ENCODE measurements at regions not wholly inside any gene's neighbourhood (a gene's known extent, or its start where the extent isn't known, plus 50 kb on each side); places are given as distances from the start of the nearest gene placed in this dataset.

GRCh38 chr11:10373340-10373739, 68.5 kb downstream of the ADM start:
- no peak overlapping the region for H3K9ac ChIP-seq (ENCODE audit: low read length)
- no peak overlapping the region for H3K27ac ChIP-seq (ENCODE audit: low read depth, low read length, poor library complexity, severe bottlenecking)
- H2AFZ ChIP-seq (ENCODE audit: low read length), result no peak overlapping the region
- no peaks in the 10 kb centered on the region for H3K79me2 ChIP-seq (ENCODE audit: insufficient read depth, low read length)
- no peaks in the 10 kb centered on the region for H3K4me1 ChIP-seq (ENCODE audit: insufficient read depth, low read length, severe bottlenecking)
- no peak for TF ChIP-seq EZH2 (IDR thresholded peaks at IDR 0.05; ENCODE audit: borderline replicate concordance, low read length)
- TF ChIP-seq, protein P1, sequence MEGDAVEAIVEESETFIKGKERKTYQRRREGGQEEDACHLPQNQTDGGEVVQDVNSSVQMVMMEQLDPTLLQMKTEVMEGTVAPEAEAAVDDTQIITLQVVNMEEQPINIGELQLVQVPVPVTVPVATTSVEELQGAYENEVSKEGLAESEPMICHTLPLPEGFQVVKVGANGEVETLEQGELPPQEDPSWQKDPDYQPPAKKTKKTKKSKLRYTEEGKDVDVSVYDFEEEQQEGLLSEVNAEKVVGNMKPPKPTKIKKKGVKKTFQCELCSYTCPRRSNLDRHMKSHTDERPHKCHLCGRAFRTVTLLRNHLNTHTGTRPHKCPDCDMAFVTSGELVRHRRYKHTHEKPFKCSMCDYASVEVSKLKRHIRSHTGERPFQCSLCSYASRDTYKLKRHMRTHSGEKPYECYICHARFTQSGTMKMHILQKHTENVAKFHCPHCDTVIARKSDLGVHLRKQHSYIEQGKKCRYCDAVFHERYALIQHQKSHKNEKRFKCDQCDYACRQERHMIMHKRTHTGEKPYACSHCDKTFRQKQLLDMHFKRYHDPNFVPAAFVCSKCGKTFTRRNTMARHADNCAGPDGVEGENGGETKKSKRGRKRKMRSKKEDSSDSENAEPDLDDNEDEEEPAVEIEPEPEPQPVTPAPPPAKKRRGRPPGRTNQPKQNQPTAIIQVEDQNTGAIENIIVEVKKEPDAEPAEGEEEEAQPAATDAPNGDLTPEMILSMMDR (IDR thresholded peaks at IDR 0.05; ENCODE audit: low read length), result no peak
- no peak overlapping the region for H3K4me2 ChIP-seq (ENCODE audit: low read length)
- H3K9me3 ChIP-seq (ENCODE audit: low read length), result no peaks in the 10 kb centered on the region
- H3K4me3 ChIP-seq (ENCODE audit: low read depth, low read length, poor library complexity, severe bottlenecking), result no peak overlapping the region
- no peaks in the 10 kb centered on the region for H3F3A ChIP-seq (ENCODE audit: insufficient read depth, low read length)
- no peaks in the 10 kb centered on the region for H3K36me3 ChIP-seq (ENCODE audit: insufficient read depth, low read length)
- no peaks in the 10 kb centered on the region for H3K27me3 ChIP-seq (ENCODE audit: insufficient read depth, low read length)
- H4K20me1 ChIP-seq (ENCODE audit: insufficient read depth, low read length), result no peaks in the 10 kb centered on the region
- H3K9me2 ChIP-seq (ENCODE audit: low read depth, low read length), result no peaks in the 10 kb centered on the region

- Histone ChIP-seq H4K20me1 (ENCODE audit: insufficient read depth, low read length) (no peaks in the 10 kb centered on the region), H3F3A (ENCODE audit: insufficient read depth, low read length) (no peaks in the 10 kb centered on the region), H2AFZ (ENCODE audit: low read length) (no peak overlapping the region), H3K4me1 (ENCODE audit: insufficient read depth, low read length, severe bottlenecking) (no peaks in the 10 kb centered on the region), H3K4me3 (ENCODE audit: low read depth, low read length, poor library complexity, severe bottlenecking) (no peak overlapping the region), H3K79me2 (ENCODE audit: insufficient read depth, low read length) (no peaks in the 10 kb centered on the region), H3K9me2 (ENCODE audit: low read depth, low read length) (no peaks in the 10 kb centered on the region), H3K9ac (ENCODE audit: low read length) (no peak overlapping the region), H3K27ac (ENCODE audit: low read depth, low read length, poor library complexity, severe bottlenecking) (no peak overlapping the region), H3K27me3 (ENCODE audit: insufficient read depth, low read length) (no peaks in the 10 kb centered on the region), H3K36me3 (ENCODE audit: insufficient read depth, low read length) (no peaks in the 10 kb centered on the region), H3K9me3 (ENCODE audit: low read length) (no peaks in the 10 kb centered on the region), H3K4me2 (ENCODE audit: low read length) (no peak overlapping the region)
- TF ChIP-seq, protein P1 (IDR thresholded peaks at IDR 0.05; ENCODE audit: low read length), result no peak
- TF ChIP-seq EZH2 (IDR thresholded peaks at IDR 0.05; ENCODE audit: borderline replicate concordance, low read length), result no peak
These were observed 69.1 kb downstream of the ADM start for GRCh38 chr11:10373929-10374328.

DNA sequence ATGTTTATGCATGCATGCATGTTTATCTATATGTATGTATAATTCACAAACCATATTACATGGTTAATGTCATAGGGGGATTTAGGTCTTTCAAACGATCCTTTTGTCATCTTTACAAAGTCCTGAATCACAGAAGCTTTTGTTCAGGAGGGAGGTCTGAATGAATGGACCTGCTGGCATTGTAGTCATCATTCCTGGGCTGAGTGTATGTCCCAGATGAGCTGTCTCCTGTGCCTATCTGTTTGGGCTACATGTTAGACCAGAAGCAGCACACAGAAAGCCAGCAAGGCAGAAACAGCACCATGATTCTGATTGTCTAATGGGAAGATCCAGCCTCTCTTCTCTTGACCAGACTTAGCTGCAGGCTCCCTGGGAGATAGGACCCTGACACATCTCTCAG, 69.5 kb downstream of the ADM start:
- no peaks in the 10 kb centered on the region for H3F3A ChIP-seq (ENCODE audit: insufficient read depth, low read length)

More for the DNA sequence above, 69.5 kb downstream of the ADM start:
- no peaks in the 10 kb centered on the region for H3K9me2 ChIP-seq (ENCODE audit: low read depth, low read length)
- no peaks in the 10 kb centered on the region for H4K20me1 ChIP-seq (ENCODE audit: insufficient read depth, low read length)
- H3K4me1 ChIP-seq (ENCODE audit: insufficient read depth, low read length, severe bottlenecking), result no peaks in the 10 kb centered on the region
- no peaks in the 10 kb centered on the region for H3K9me3 ChIP-seq (ENCODE audit: low read length)
- H3K79me2 ChIP-seq (ENCODE audit: insufficient read depth, low read length), result no peaks in the 10 kb centered on the region
- H3K27ac ChIP-seq (ENCODE audit: low read depth, low read length, poor library complexity, severe bottlenecking), result no peak overlapping the region
- H2AFZ ChIP-seq (ENCODE audit: low read length), result no peak overlapping the region
- no peak overlapping the region for H3K4me2 ChIP-seq (ENCODE audit: low read length)
- H3K9ac ChIP-seq (ENCODE audit: low read length), result no peak overlapping the region
- TF ChIP-seq, protein P1 (IDR thresholded peaks at IDR 0.05; ENCODE audit: low read length), result no peak
- TF ChIP-seq EZH2 (IDR thresholded peaks at IDR 0.05; ENCODE audit: borderline replicate concordance, low read length), result no peak
- H3K4me3 ChIP-seq (ENCODE audit: low read depth, low read length, poor library complexity, severe bottlenecking), result no peak overlapping the region
- no peaks in the 10 kb centered on the region for H3K36me3 ChIP-seq (ENCODE audit: insufficient read depth, low read length)
- H3K27me3 ChIP-seq (ENCODE audit: insufficient read depth, low read length), result no peaks in the 10 kb centered on the region

All from OCI-LY1 (cell line).